Stimulated activated CD4-positive, alpha-beta T cell treated with anti-CD3 and anti-CD28 coated beads, Interleukin-15, amount 100 ng/mL, for 1 hour (primary cell): ENCODE measurements at regions not wholly inside any gene's neighbourhood (a gene's known extent, or its start where the extent isn't known, plus 50 kb on each side); places are given as distances from the start of the nearest gene placed in this dataset.
"Not testable (repeated sequence)": the region's sequence is repeated elsewhere in the genome, so short reads cannot be mapped to it uniquely, and the experiment has no call there.

Experiments
- DNase-seq, 2 donors: peaks; one replicate each; pipeline ENCODE4 v3.0.0-alpha.2; 2020; ENCODE audit warnings: low read depth in 1 of 2, low spot score in 1 of 2

GRCh38 chr6:20263059-20263458, 50.8 kb upstream of the MBOAT1 start:
- DNase-seq: no peak

- no peak for DNase-seq
Observed at GRCh38 chr6:20265842-20266241, 53.6 kb upstream of the MBOAT1 start.

GRCh38 chr6:20266851-20267608, 54.8 kb upstream of the MBOAT1 start:
- DNase-seq: no peak

- no peak for DNase-seq
Observed at GRCh38 chr6:20269181-20269580, 56.9 kb upstream of the MBOAT1 start.

GRCh38 chr6:20271818-20272217, 59.5 kb upstream of the MBOAT1 start:
- DNase-seq: no peak

GRCh38 chr6:20274137-20274536, 61.9 kb upstream of the MBOAT1 start:
- DNase-seq: no peak

- not testable (repeated sequence) for DNase-seq
Observed at GRCh38 chr6:20275837-20276236, 63.6 kb upstream of the MBOAT1 start.

GRCh38 chr6:20277724-20278123, 65.5 kb upstream of the MBOAT1 start:
- not testable (repeated sequence) for DNase-seq

GRCh38 chr6:20279051-20279450, 66.8 kb upstream of the MBOAT1 start:
- no peak for DNase-seq

- no peak for DNase-seq
Observed at GRCh38 chr6:20279608-20280287, 67.5 kb upstream of the MBOAT1 start.

- DNase-seq: no peak
Observed at GRCh38 chr6:20280288-20280621, 68.0 kb upstream of the MBOAT1 start.

- DNase-seq: no peak
Observed at GRCh38 chr6:20284672-20285071, 72.4 kb upstream of the MBOAT1 start.

GRCh38 chr6:20286968-20287565, 74.8 kb upstream of the MBOAT1 start:
- DNase-seq: no peak

GRCh38 chr6:20291764-20292580, 79.7 kb upstream of the MBOAT1 start:
- peak; percentile 44 to 49 for DNase-seq

GRCh38 chr6:20292905-20293304, 80.6 kb upstream of the MBOAT1 start:
- DNase-seq: no peak

- DNase-seq: no peak
Observed at GRCh38 chr6:20301256-20301655, 89.0 kb upstream of the MBOAT1 start.

GRCh38 chr6:20302168-20302567, 89.9 kb upstream of the MBOAT1 start:
- DNase-seq: no peak

- no peak for DNase-seq
Observed at GRCh38 chr6:20302702-20303251, 90.5 kb upstream of the MBOAT1 start.

- DNase-seq: no peak
Observed at GRCh38 chr6:20306491-20306890, 94.2 kb upstream of the MBOAT1 start.

- no peak for DNase-seq
Observed at GRCh38 chr6:20309186-20309585, 92.5 kb upstream of the E2F3 start.

GRCh38 chr6:20310185-20310584, 91.5 kb upstream of the E2F3 start:
- no peak for DNase-seq
